ENCODE measurements at regions not wholly inside any gene's neighbourhood (a gene's known extent, or its start where the extent isn't known, plus 50 kb on each side); places are given as distances from the start of the nearest gene placed in this dataset.

GRCh38 chr3:120503727-120504616 lies 53.2 kb upstream of the FSTL1 start:
- H3K9ac ChIP-seq (ENCODE audit: low read depth, low read length), result peak overlapping the region; percentile 56; the same call in 1 of the 2 replicates
- H3K4me1 ChIP-seq (ENCODE audit: insufficient read depth, low read length), result peaks cover 23% of the 10 kb centered on the region
- peaks cover 8% of the 10 kb centered on the region for H3K9me3 ChIP-seq (ENCODE audit: insufficient read depth, low read depth, low read length)
- peak overlapping the region; percentile 50; the same call in 1 of the 2 replicates for H3K4me3 ChIP-seq (ENCODE audit: low read length)
- H3K27me3 ChIP-seq (ENCODE audit: insufficient read depth, low read length), result no peaks in the 10 kb centered on the region
- H3K36me3 ChIP-seq (ENCODE audit: insufficient read depth, low read depth, low read length), result no peaks in the 10 kb centered on the region
- H3K27ac ChIP-seq (ENCODE audit: low read length), result peak overlapping the region; percentile 53

GRCh38 chr3:120502116-120502515 lies 51.3 kb upstream of the FSTL1 start:
- Histone ChIP-seq H3K27me3 (ENCODE audit: insufficient read depth, low read length) (no peaks in the 10 kb centered on the region), H3K9ac (ENCODE audit: low read depth, low read length) (no peak overlapping the region), H3K27ac (ENCODE audit: low read length) (no peak overlapping the region), H3K36me3 (ENCODE audit: insufficient read depth, low read depth, low read length) (no peaks in the 10 kb centered on the region), H3K4me1 (ENCODE audit: insufficient read depth, low read length) (peaks cover 30% of the 10 kb centered on the region), H3K4me3 (ENCODE audit: low read length) (no peak overlapping the region), H3K9me3 (ENCODE audit: insufficient read depth, low read depth, low read length) (no peaks in the 10 kb centered on the region)

Data from iPS-20b (cell line).